Smooth muscle cell (in vitro differentiated cells): ENCODE measurements at regions not wholly inside any gene's neighbourhood (a gene's known extent, or its start where the extent isn't known, plus 50 kb on each side); places are given as distances from the start of the nearest gene placed in this dataset.

ENCODE experiments used
- DNase-seq: peaks from one replicate; lab custom pipeline; 2025; ENCODE audit not compliant: unreplicated experiment; lab: John Stamatoyannopoulos, UW
- H2AFZ ChIP-seq: fragments of 200-600 bp; sonication (generic); 2 replicates; pipeline ENCODE4 v1.6.0; 2016; ENCODE audit warnings: antibody characterized with exemption, low read depth, mild to moderate bottlenecking
- H3F3A ChIP-seq: fragments of 200-600 bp; sonication (generic); 2 replicates; pipeline ENCODE4 v1.6.0; 2017; ENCODE audit warnings: antibody characterized with exemption, low read depth
- H3K27ac ChIP-seq: fragments of 200-600 bp; sonication (generic); 2 replicates; pipeline ENCODE4 v1.5.1; 2016; ENCODE audit warnings: low read depth, mild to moderate bottlenecking
- H3K27me3 ChIP-seq: fragments of 200-600 bp; sonication (generic); 2 replicates; pipeline ENCODE4 v1.6.1; 2016; ENCODE audit warnings: low read depth, mild to moderate bottlenecking
- H3K36me3 ChIP-seq: fragments of 200-600 bp; sonication (generic); 2 replicates; pipeline ENCODE4 v1.5.1; 2016; ENCODE audit warnings: low read depth
- H3K4me1 ChIP-seq: fragments of 200-600 bp; sonication (generic); 2 replicates; pipeline ENCODE4 v1.5.1; 2016; ENCODE audit warnings: low read depth
- H3K4me2 ChIP-seq: fragments of 200-600 bp; sonication (generic); 2 replicates; pipeline ENCODE4 v1.6.0; 2016; ENCODE audit warnings: mild to moderate bottlenecking
- H3K4me3 ChIP-seq: fragments of 200-600 bp; sonication (generic); 2 replicates; pipeline ENCODE4 v1.5.1; 2016; ENCODE audit warnings: mild to moderate bottlenecking
- H3K79me2 ChIP-seq: fragments of 200-600 bp; sonication (generic); 2 replicates; pipeline ENCODE4 v1.6.0; 2016; ENCODE audit warnings: low read depth, mild to moderate bottlenecking
- H3K9ac ChIP-seq: fragments of 200-600 bp; sonication (generic); 2 replicates; pipeline ENCODE4 v1.6.0; 2016; ENCODE audit warnings: low read depth
- H3K9me3 ChIP-seq: fragments of 200-600 bp; sonication (generic); replicated peaks from 2 replicates; pipeline ENCODE4 v1.5.1; 2016; ENCODE audit warnings: low read depth
- H4K20me1 ChIP-seq: fragments of 200-600 bp; sonication (generic); 2 replicates; pipeline ENCODE4 v1.6.0; 2016; ENCODE audit warnings: low read depth
- WGBS: methylation state at CpG from one replicate; pipeline ENCODE4 v1.1.7; 2016; ENCODE audit warnings: low lambda C conversion rate; 5-methylcytosine and 5-hydroxymethylcytosine counted together
- TF ChIP-seq, protein P1 (sequence below): fragments of 200-600 bp; sonication (generic); IDR thresholded peaks from 2 replicates; pipeline ENCODE4 v1.5.1; 2017; ENCODE audit warnings: borderline replicate concordance, mild to moderate bottlenecking, antibody characterized with exemption; ENCODE audit not compliant: insufficient read depth, poor library complexity, severe bottlenecking

GRCh38 chr13:109355875-109356434, 430.4 kb downstream of the IRS2 start:
- H3K4me2 ChIP-seq = no peak overlapping the region
- no peaks in the 10 kb centered on the region for H4K20me1 ChIP-seq
- H3K27ac ChIP-seq = no peak overlapping the region
- no peak overlapping the region for H3K4me3 ChIP-seq
- TF ChIP-seq, protein P1, sequence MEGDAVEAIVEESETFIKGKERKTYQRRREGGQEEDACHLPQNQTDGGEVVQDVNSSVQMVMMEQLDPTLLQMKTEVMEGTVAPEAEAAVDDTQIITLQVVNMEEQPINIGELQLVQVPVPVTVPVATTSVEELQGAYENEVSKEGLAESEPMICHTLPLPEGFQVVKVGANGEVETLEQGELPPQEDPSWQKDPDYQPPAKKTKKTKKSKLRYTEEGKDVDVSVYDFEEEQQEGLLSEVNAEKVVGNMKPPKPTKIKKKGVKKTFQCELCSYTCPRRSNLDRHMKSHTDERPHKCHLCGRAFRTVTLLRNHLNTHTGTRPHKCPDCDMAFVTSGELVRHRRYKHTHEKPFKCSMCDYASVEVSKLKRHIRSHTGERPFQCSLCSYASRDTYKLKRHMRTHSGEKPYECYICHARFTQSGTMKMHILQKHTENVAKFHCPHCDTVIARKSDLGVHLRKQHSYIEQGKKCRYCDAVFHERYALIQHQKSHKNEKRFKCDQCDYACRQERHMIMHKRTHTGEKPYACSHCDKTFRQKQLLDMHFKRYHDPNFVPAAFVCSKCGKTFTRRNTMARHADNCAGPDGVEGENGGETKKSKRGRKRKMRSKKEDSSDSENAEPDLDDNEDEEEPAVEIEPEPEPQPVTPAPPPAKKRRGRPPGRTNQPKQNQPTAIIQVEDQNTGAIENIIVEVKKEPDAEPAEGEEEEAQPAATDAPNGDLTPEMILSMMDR = no peak
- H3K36me3 ChIP-seq = no peaks in the 10 kb centered on the region
- no peaks in the 10 kb centered on the region for H3K27me3 ChIP-seq
- no peaks in the 10 kb centered on the region for H3F3A ChIP-seq
- H3K79me2 ChIP-seq = no peaks in the 10 kb centered on the region
- DNase-seq = no peak
- no peaks in the 10 kb centered on the region for H3K9me3 ChIP-seq
- WGBS = 95% methylated on average over 21 of the region's 21 CpGs
- no peaks in the 10 kb centered on the region for H3K4me1 ChIP-seq
- H2AFZ ChIP-seq = no peak overlapping the region
- no peak overlapping the region for H3K9ac ChIP-seq

- no peak overlapping the region for H3K9ac ChIP-seq
- WGBS = 88% methylated on average over 4 of the region's 4 CpGs
Measured at GRCh38 chr13:109355166-109355565, 431.2 kb downstream of the IRS2 start.

GRCh38 chr13:109351236-109351635, 435.1 kb downstream of the IRS2 start:
- no peak overlapping the region for H3K4me2 ChIP-seq
- H2AFZ ChIP-seq = no peak overlapping the region
- no peak for DNase-seq
- no peaks in the 10 kb centered on the region for H3K27me3 ChIP-seq
- H3K4me3 ChIP-seq = no peak overlapping the region
- H3F3A ChIP-seq = no peaks in the 10 kb centered on the region
- TF ChIP-seq, protein P1 = no peak
- no peaks in the 10 kb centered on the region for H3K4me1 ChIP-seq
- no peaks in the 10 kb centered on the region for H3K36me3 ChIP-seq
- H3K9me3 ChIP-seq = no peaks in the 10 kb centered on the region
- no peaks in the 10 kb centered on the region for H3K79me2 ChIP-seq
- H3K9ac ChIP-seq = no peak overlapping the region
- H3K27ac ChIP-seq = no peak overlapping the region
- WGBS = 97% methylated on average over 1 of the region's 1 CpG
- no peaks in the 10 kb centered on the region for H4K20me1 ChIP-seq

More at GRCh38 chr13:109355166-109355565, 431.2 kb downstream of the IRS2 start:
- no peaks in the 10 kb centered on the region for H3K79me2 ChIP-seq
- no peak overlapping the region for H3K4me2 ChIP-seq
- no peaks in the 10 kb centered on the region for H3K27me3 ChIP-seq
- no peak overlapping the region for H3K27ac ChIP-seq
- no peak for DNase-seq
- H3K36me3 ChIP-seq = no peaks in the 10 kb centered on the region
- no peaks in the 10 kb centered on the region for H3K9me3 ChIP-seq
- no peak overlapping the region for H2AFZ ChIP-seq
- TF ChIP-seq, protein P1 = no peak
- H4K20me1 ChIP-seq = no peaks in the 10 kb centered on the region
- no peaks in the 10 kb centered on the region for H3K4me1 ChIP-seq
- no peaks in the 10 kb centered on the region for H3F3A ChIP-seq
- H3K4me3 ChIP-seq = no peak overlapping the region
